GM12892 (cell line): ENCODE measurements at regions not wholly inside any gene's neighbourhood (a gene's known extent, or its start where the extent isn't known, plus 50 kb on each side); places are given as distances from the start of the nearest gene placed in this dataset.

ENCODE experiments used
- DNase-seq: peaks from one replicate; pipeline ENCODE4 v3.0.0; 2011; ENCODE audit not compliant: insufficient read length
- FAIRE-seq: peaks from 2 replicates; lab custom pipeline; 2011; peaks lifted over from hg19 to GRCh38; lab: Jason Lieb, UNC
- POLR2A ChIP-seq: IDR thresholded peaks from 2 replicates; pipeline ENCODE4 v1.6.1; 2011; ENCODE audit warnings: low read depth, low read length, control low read depth
- POLR2AphosphoS5 ChIP-seq: IDR thresholded peaks from 2 replicates; pipeline ENCODE4 v1.6.1; 2011; ENCODE audit warnings: low read depth, low read length, control low read depth
- TAF1 ChIP-seq: IDR thresholded peaks from 2 replicates; pipeline ENCODE4 v1.6.1; 2011; ENCODE audit warnings: low read depth, mild to moderate bottlenecking, control low read depth, low read length, borderline replicate concordance

- DNase-seq (no peak), FAIRE-seq (no peak)
- TF ChIP-seq TAF1, result no peak
- TF ChIP-seq POLR2AphosphoS5, result no peak
- no peak for TF ChIP-seq POLR2A
Measured at GRCh38 chr5:60415443-60415842, 284.5 kb downstream of the DEPDC1B start.

GRCh38 chr5:60410427-60410826 is 289.5 kb downstream of the DEPDC1B start:
- DNase-seq, result no peak
- no peak for TF ChIP-seq POLR2A
- no peak for TF ChIP-seq TAF1
- no peak for TF ChIP-seq POLR2AphosphoS5
- no peak for FAIRE-seq

- DNase-seq (no peak), FAIRE-seq (no peak)
- TF ChIP-seq POLR2A (no peak), TAF1 (no peak), POLR2AphosphoS5 (no peak)
Measured at GRCh38 chr5:60404171-60404570, 295.8 kb downstream of the DEPDC1B start.

GRCh38 chr5:60403343-60404006 is 296.5 kb downstream of the DEPDC1B start:
- no peak for FAIRE-seq
- TF ChIP-seq POLR2A (no peak), TAF1 (no peak)
- no peak for DNase-seq

GRCh38 chr5:60402161-60402785 is 297.7 kb downstream of the DEPDC1B start:
- DNase-seq, result no peak
- TF ChIP-seq POLR2A (no peak), TAF1 (no peak), POLR2AphosphoS5 (no peak)
- no peak for FAIRE-seq

GRCh38 chr5:60401526-60401925 is 298.4 kb downstream of the DEPDC1B start:
- no peak for TF ChIP-seq POLR2AphosphoS5
- TF ChIP-seq TAF1, result no peak
- no peak for FAIRE-seq
- no peak for DNase-seq

- no peak for TF ChIP-seq POLR2AphosphoS5
- no peak for TF ChIP-seq POLR2A
- TF ChIP-seq TAF1, result no peak
- FAIRE-seq, result no peak
Measured at GRCh38 chr5:60399507-60399906, 300.5 kb downstream of the DEPDC1B start.

GRCh38 chr5:60395712-60396329 is 304.1 kb downstream of the DEPDC1B start:
- no peak for TF ChIP-seq TAF1
- TF ChIP-seq POLR2AphosphoS5, result no peak
- no peak for TF ChIP-seq POLR2A
- no peak for DNase-seq
- FAIRE-seq, result no peak

More at GRCh38 chr5:60399507-60399906, 300.5 kb downstream of the DEPDC1B start:
- DNase-seq, result no peak

- FAIRE-seq (no peak), DNase-seq (no peak)
- TF ChIP-seq POLR2AphosphoS5 (no peak), TAF1 (no peak), POLR2A (no peak)
Measured at GRCh38 chr5:60387051-60387440, 312.9 kb downstream of the DEPDC1B start.

GRCh38 chr5:60386436-60387050 is 313.4 kb downstream of the DEPDC1B start:
- DNase-seq, result no peak
- TF ChIP-seq POLR2A (no peak), TAF1 (no peak), POLR2AphosphoS5 (no peak)
- no peak for FAIRE-seq

- TF ChIP-seq TAF1 (no peak), POLR2A (no peak), POLR2AphosphoS5 (no peak)
- DNase-seq, result no peak
- peak; percentile 91 for FAIRE-seq
Measured at GRCh38 chr5:60382716-60383115, 317.2 kb downstream of the DEPDC1B start.

GRCh38 chr5:60379907-60380306 is 320.1 kb downstream of the DEPDC1B start:
- DNase-seq, result no peak
- peak; percentile 27 for FAIRE-seq
- TF ChIP-seq POLR2A, result no peak
- no peak for TF ChIP-seq POLR2AphosphoS5
- no peak for TF ChIP-seq TAF1

- TF ChIP-seq TAF1 (no peak), POLR2A (no peak), POLR2AphosphoS5 (no peak)
- DNase-seq (no peak), FAIRE-seq (no peak)
Measured at GRCh38 chr5:60377826-60378225, 322.1 kb downstream of the DEPDC1B start.
